ENCODE measurements at regions not wholly inside any gene's neighbourhood (a gene's known extent, or its start where the extent isn't known, plus 50 kb on each side); places are given as distances from the start of the nearest gene placed in this dataset.

DNA sequence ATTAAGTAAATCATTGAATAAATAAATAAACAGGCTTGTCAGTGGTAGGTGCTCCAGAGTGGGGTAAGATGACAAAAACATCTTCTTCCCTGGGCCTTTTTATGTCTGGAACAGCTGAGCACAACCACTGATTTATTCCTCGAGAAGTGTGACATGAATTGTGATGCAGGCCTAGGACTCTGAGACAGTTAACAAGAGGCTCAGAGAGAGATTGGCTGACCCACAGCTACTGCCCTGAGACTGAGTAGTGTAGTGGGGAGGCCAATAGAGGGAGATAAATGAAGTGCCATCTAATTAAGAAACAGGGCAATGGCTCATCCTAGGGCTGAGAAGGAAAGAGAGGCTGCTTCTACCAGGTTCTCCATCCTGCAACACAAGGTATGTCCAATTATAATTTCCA, 369.3 kb upstream of the TRPC7 start:
- Histone ChIP-seq H2BK5ac (ENCODE audit: low read depth, low read length) (no peak overlapping the region), H3K36me3 (ENCODE audit: control insufficient read depth in 2 of 4, insufficient read depth in 4 of 4, low read length in 3 of 4) (no peaks in the 10 kb centered on the region), H3K4me3 (ENCODE audit: extremely low read depth in 1 of 4, insufficient read depth in 2 of 4, low read depth in 3 of 4, low read length in 4 of 4) (no peak overlapping the region), H3K4me1 (replicated peaks in 1 of 4; ENCODE audit: control insufficient read depth in 3 of 4, insufficient read depth in 4 of 4, low read length in 3 of 4) (peaks cover 0 to 5% (median 0%) of the 10 kb centered on the region in 4 experiments; a peak in 1 of 7 replicates), H2AK5ac (ENCODE audit: low read depth, low read length) (no peak overlapping the region), H3K23me2 (ENCODE audit: low read depth, low read length) (no peaks in the 10 kb centered on the region; the same call in 1 of the 2 replicates), H4K91ac (replicated peaks; ENCODE audit: insufficient read length, low read length) (no peak overlapping the region), H3K9me3 (ENCODE audit: insufficient read depth in 2 of 2, low read depth in 1 of 2, low read length in 1 of 2) (peaks cover 6% of the 10 kb centered on the region in 2 experiments; a peak in 3 of 4 replicates), H3K27ac (ENCODE audit: low read depth, low read length) (no peak overlapping the region), H2BK20ac (ENCODE audit: low read length) (no peak overlapping the region), H3K27me3 (replicated peaks in 1 of 4; ENCODE audit: control insufficient read depth in 3 of 4, extremely low read depth in 1 of 4, insufficient read depth in 3 of 4, low read length in 3 of 4) (no peaks in the 10 kb centered on the region), H2BK12ac (ENCODE audit: low read depth, low read length) (no peak overlapping the region), H3K4me2 (ENCODE audit: insufficient read depth in 1 of 2, low read depth in 2 of 2, low read length in 2 of 2) (no peak overlapping the region), H4K5ac (ENCODE audit: insufficient read length, low read depth, low read length) (no peak overlapping the region), H2BK120ac (replicated peaks; ENCODE audit: low read depth, low read length) (no peak overlapping the region), H3K23ac (ENCODE audit: insufficient read length) (no peak overlapping the region), H2AFZ (ENCODE audit: low read length) (no peak overlapping the region), H3K9ac (replicated peaks in 1 of 4; ENCODE audit: extremely low read depth in 1 of 4, low read depth in 3 of 4, low read length in 3 of 4) (no peak overlapping the region), H3K18ac (ENCODE audit: extremely low read depth, low read length) (no peak overlapping the region), H2BK15ac (ENCODE audit: low read length) (no peak overlapping the region), H3K14ac (ENCODE audit: insufficient read length) (no peak overlapping the region), H4K20me1 (replicated peaks in 1 of 2; ENCODE audit: control insufficient read depth in 1 of 2, insufficient read depth in 2 of 2, low read length in 2 of 2) (no peaks in the 10 kb centered on the region), H3K79me1 (ENCODE audit: low read depth, low read length) (no peaks in the 10 kb centered on the region), H3K4ac (replicated peaks; ENCODE audit: insufficient read length, low read depth, low read length) (no peak overlapping the region), H3K56ac (replicated peaks; ENCODE audit: insufficient read length, low read depth, low read length) (no peak overlapping the region), H3K79me2 (ENCODE audit: control insufficient read depth in 1 of 2, insufficient read depth in 2 of 2, low read length in 2 of 2) (no peaks in the 10 kb centered on the region), H4K8ac (ENCODE audit: extremely low read depth, insufficient read depth, low read length) (no peak overlapping the region)
- ChIA-PET POLR2A (ENCODE audit: partially characterized antibody) (no interaction called here), CTCF (ENCODE audit: partially characterized antibody) (interaction anchor here (1.3 to 2.7 kb wide), 2 partner anchors 34 to 35 kb away, joined by 3 to 9 read pairs; no protein-coding TSS in a partner anchor)
- WGBS, 2 experiments (ENCODE audit: extremely low coverage in 1 of 2, insufficient coverage in 1 of 2, insufficient read length in 1 of 2, insufficient replicate concordance in 2 of 2, low coverage in 1 of 2, low lambda C conversion rate in 2 of 2, missing lambda C conversion rate in 1 of 2) = 94% methylated on average over 1 of the region's 1 CpG; no CpG with 5 or more reads in 1 of the 2 experiments
- DNase-seq (ENCODE audit: low read depth in 1 of 2, low spot score in 2 of 2) (no peak), FAIRE-seq (no peak)
- TF ChIP-seq GTF2F1 (IDR thresholded peaks at IDR 0.05; ENCODE audit: borderline replicate concordance, low read depth, low read length) (no peak), RBBP5 (IDR thresholded peaks at IDR 0.05; ENCODE audit: borderline replicate concordance, low read depth, low read length) (no peak), BCL11A (IDR thresholded peaks at IDR 0.05; ENCODE audit: low read depth in 2 of 2, low read length in 2 of 2) (no peak), SIN3A (conservative IDR thresholded peaks at IDR 0.05 in 1 of 2, IDR thresholded peaks at IDR 0.05 in 1 of 2; ENCODE audit: low read depth in 1 of 2, low read length in 2 of 2) (no peak), SP4 (IDR thresholded peaks at IDR 0.05; ENCODE audit: low read length) (no peak), POU5F1 (IDR thresholded peaks at IDR 0.05; ENCODE audit: low read depth, low read length) (no peak), TAF7 (optimal IDR thresholded peaks at IDR 0.05; ENCODE audit: borderline replicate concordance, low read depth, low read length) (no peak), BACH1 (IDR thresholded peaks at IDR 0.05; ENCODE audit: low read length) (no peak), TAF1 (IDR thresholded peaks at IDR 0.05; ENCODE audit: low read depth, low read length) (no peak), POLR2A (IDR thresholded peaks at IDR 0.05; ENCODE audit: control extremely low read depth in 1 of 2, low read depth in 2 of 2, low read length in 2 of 2) (no peak), TBP (IDR thresholded peaks at IDR 0.05; ENCODE audit: low read depth, low read length) (no peak), POLR2AphosphoS5 (IDR thresholded peaks at IDR 0.05; ENCODE audit: low read depth, low read length) (no peak), CHD2 (IDR thresholded peaks at IDR 0.05; ENCODE audit: low read length) (no peak)
- TF ChIP-seq, protein P1, sequence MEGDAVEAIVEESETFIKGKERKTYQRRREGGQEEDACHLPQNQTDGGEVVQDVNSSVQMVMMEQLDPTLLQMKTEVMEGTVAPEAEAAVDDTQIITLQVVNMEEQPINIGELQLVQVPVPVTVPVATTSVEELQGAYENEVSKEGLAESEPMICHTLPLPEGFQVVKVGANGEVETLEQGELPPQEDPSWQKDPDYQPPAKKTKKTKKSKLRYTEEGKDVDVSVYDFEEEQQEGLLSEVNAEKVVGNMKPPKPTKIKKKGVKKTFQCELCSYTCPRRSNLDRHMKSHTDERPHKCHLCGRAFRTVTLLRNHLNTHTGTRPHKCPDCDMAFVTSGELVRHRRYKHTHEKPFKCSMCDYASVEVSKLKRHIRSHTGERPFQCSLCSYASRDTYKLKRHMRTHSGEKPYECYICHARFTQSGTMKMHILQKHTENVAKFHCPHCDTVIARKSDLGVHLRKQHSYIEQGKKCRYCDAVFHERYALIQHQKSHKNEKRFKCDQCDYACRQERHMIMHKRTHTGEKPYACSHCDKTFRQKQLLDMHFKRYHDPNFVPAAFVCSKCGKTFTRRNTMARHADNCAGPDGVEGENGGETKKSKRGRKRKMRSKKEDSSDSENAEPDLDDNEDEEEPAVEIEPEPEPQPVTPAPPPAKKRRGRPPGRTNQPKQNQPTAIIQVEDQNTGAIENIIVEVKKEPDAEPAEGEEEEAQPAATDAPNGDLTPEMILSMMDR (IDR thresholded peaks at IDR 0.05; ENCODE audit: control extremely low read depth in 1 of 3, insufficient read depth in 1 of 3, low read depth in 1 of 3, low read length in 3 of 3) = no peak

All from H1 (cell line).